D721Med (cell line): ENCODE measurements at regions not wholly inside any gene's neighbourhood (a gene's known extent, or its start where the extent isn't known, plus 50 kb on each side); places are given as distances from the start of the nearest gene placed in this dataset.

Experiments used
- DNase-seq: peaks from one replicate; pipeline ENCODE4 v3.0.0; 2011; ENCODE audit warnings: low spot score; ENCODE audit not compliant: insufficient read length
- FAIRE-seq: peaks from 2 replicates; lab custom pipeline; 2011; peaks lifted over from hg19 to GRCh38; lab: Jason Lieb, UNC
- CTCF ChIP-seq: IDR thresholded peaks from 2 replicates; pipeline ENCODE4 v1.5.1; 2012; ENCODE audit warnings: mild to moderate bottlenecking, control low read depth; ENCODE audit not compliant: insufficient read depth; ENCODE audit errors: missing control alignments

GRCh38 chr13:105799155-105799554 is 736.3 kb downstream of the EFNB2 start:
- DNase-seq, result no peak
- no peak for TF ChIP-seq CTCF
- FAIRE-seq, result no peak

GRCh38 chr13:105798541-105798940 is 736.9 kb downstream of the EFNB2 start:
- DNase-seq (no peak), FAIRE-seq (peak; percentile 90)
- no peak for TF ChIP-seq CTCF

DNA sequence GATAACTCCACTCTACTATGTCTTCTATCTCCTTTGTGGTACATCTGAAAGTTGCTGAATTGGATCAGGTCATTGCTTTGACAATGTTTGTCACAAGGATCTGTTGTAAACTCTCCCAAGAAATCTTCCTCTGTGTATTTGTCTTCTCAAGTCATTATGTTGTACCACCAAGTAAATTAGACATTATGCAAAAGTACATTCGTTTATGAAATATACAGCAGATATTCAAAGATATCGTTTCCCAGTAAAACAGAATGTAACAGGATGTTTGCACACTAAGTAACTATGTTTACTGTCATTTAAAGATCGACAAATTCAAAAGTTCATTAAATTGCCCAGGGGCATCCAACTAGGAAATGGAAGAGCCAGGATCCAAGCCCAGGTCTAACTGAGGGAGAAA is 739.4 kb downstream of the EFNB2 start:
- no peak for DNase-seq
- TF ChIP-seq CTCF, result no peak
- FAIRE-seq, result peak; percentile 75

- TF ChIP-seq CTCF, result no peak
- no peak for DNase-seq
- no peak for FAIRE-seq
Observed at GRCh38 chr13:105790923-105791322, 744.5 kb downstream of the EFNB2 start.

GRCh38 chr13:105788530-105788929 is 746.9 kb downstream of the EFNB2 start:
- DNase-seq, result no peak
- no peak for TF ChIP-seq CTCF
- no peak for FAIRE-seq

GRCh38 chr13:105787632-105788031 is 747.8 kb downstream of the EFNB2 start:
- FAIRE-seq, result no peak
- TF ChIP-seq CTCF, result no peak
- no peak for DNase-seq

GRCh38 chr13:105785436-105785835 is 750.0 kb downstream of the EFNB2 start:
- DNase-seq, result no peak
- FAIRE-seq, result no peak
- TF ChIP-seq CTCF, result no peak
